Osteoblast (primary cell): ENCODE measurements at regions not wholly inside any gene's neighbourhood (a gene's known extent, or its start where the extent isn't known, plus 50 kb on each side); places are given as distances from the start of the nearest gene placed in this dataset.

Experiments used
- DNase-seq: peaks from one replicate; pipeline ENCODE4 v3.0.0; 2011; ENCODE audit warnings: low spot score, mixed read lengths; ENCODE audit not compliant: insufficient read length; ENCODE audit errors: missing footprints
- H2AFZ ChIP-seq: 2 replicates; pipeline ENCODE4 v1.6.0; 2011; ENCODE audit warnings: mild to moderate bottlenecking, low read length
- H3K27ac ChIP-seq: 2 replicates; pipeline ENCODE4 v1.5.1; 2011; ENCODE audit warnings: mild to moderate bottlenecking, low read depth, low read length, moderate library complexity
- H3K27me3 ChIP-seq: 2 replicates; pipeline ENCODE4 v1.6.0; 2012; ENCODE audit warnings: mild to moderate bottlenecking, control low read depth, inconsistent platforms, low read length, moderate library complexity; ENCODE audit not compliant: insufficient read depth
- H3K36me3 ChIP-seq: 2 replicates; pipeline ENCODE4 v1.5.1; 2011; ENCODE audit warnings: mild to moderate bottlenecking, low read length, control low read depth, moderate library complexity; ENCODE audit not compliant: insufficient read depth
- H3K4me1 ChIP-seq: 2 replicates; pipeline ENCODE4 v1.5.1; 2011; ENCODE audit warnings: mild to moderate bottlenecking, low read length, control low read depth, moderate library complexity; ENCODE audit not compliant: insufficient read depth
- H3K4me2 ChIP-seq: 2 replicates; pipeline ENCODE4 v1.6.0; 2011; ENCODE audit warnings: mild to moderate bottlenecking, low read length; ENCODE audit not compliant: insufficient read depth
- H3K4me3 ChIP-seq: fragments of 200-600 bp; sonication (generic); 3 replicates; pipeline ENCODE4 v1.5.1; 2012; ENCODE audit warnings: mild to moderate bottlenecking, low read length, inconsistent platforms; ENCODE audit not compliant: insufficient read depth
- H3K79me2 ChIP-seq: 2 replicates; pipeline ENCODE4 v1.6.0; 2012; ENCODE audit warnings: mild to moderate bottlenecking, low read length, control low read depth, inconsistent platforms; ENCODE audit not compliant: insufficient read depth
- H3K9me3 ChIP-seq: 2 replicates; pipeline ENCODE4 v1.5.1; 2011; ENCODE audit warnings: low read depth, low read length, control low read depth
- H4K20me1 ChIP-seq: 2 replicates; pipeline ENCODE4 v1.6.0; 2012; ENCODE audit warnings: mild to moderate bottlenecking, low read length, control low read depth; ENCODE audit not compliant: insufficient read depth
- TF ChIP-seq, protein P1 (sequence below): IDR thresholded peaks from 2 replicates; pipeline ENCODE4 v1.5.1; 2011; ENCODE audit warnings: mild to moderate bottlenecking, low read depth, low read length, moderate library complexity; ENCODE audit errors: extremely low read depth

DNA sequence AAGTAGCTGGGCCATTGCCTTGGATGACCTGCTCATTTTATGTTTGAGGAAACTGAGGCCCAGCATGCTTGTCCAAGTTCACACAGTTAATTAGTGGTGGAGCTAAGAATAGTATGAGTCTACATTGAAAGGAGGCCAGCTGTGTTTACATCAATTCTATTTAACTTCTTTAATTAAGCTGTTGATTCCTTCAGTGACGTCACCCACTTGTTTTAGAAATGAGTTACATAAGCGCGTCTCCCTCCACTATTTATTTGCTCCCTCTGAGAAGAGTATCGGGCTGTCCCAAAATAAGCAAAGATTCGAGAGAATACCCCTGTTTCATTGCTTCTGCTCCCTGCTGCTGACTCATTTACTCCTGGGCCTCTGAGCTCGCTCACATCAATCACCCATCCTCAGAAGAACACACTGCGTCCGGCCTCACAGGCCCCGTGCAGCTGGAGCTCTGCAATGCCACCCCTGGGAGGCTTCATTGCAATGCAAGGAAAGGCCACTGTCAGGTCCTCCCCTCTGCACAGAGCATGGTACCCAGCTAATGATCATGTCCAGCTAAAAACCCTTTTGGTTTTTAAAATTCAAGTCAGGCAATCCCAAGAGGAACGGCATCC lies 74.8 kb upstream of the BMP2 start:
- Histone ChIP-seq H2AFZ (no peak overlapping the region), H3K27me3 (no peaks in the 10 kb centered on the region), H3K4me1 (no peaks in the 10 kb centered on the region), H3K4me3 (no peak overlapping the region), H3K4me2 (no peak overlapping the region), H3K27ac (no peak overlapping the region), H4K20me1 (no peaks in the 10 kb centered on the region), H3K79me2 (no peaks in the 10 kb centered on the region), H3K36me3 (no peaks in the 10 kb centered on the region), H3K9me3 (no peaks in the 10 kb centered on the region)
- DNase-seq = no peak
- TF ChIP-seq, protein P1, sequence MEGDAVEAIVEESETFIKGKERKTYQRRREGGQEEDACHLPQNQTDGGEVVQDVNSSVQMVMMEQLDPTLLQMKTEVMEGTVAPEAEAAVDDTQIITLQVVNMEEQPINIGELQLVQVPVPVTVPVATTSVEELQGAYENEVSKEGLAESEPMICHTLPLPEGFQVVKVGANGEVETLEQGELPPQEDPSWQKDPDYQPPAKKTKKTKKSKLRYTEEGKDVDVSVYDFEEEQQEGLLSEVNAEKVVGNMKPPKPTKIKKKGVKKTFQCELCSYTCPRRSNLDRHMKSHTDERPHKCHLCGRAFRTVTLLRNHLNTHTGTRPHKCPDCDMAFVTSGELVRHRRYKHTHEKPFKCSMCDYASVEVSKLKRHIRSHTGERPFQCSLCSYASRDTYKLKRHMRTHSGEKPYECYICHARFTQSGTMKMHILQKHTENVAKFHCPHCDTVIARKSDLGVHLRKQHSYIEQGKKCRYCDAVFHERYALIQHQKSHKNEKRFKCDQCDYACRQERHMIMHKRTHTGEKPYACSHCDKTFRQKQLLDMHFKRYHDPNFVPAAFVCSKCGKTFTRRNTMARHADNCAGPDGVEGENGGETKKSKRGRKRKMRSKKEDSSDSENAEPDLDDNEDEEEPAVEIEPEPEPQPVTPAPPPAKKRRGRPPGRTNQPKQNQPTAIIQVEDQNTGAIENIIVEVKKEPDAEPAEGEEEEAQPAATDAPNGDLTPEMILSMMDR = no peak

DNA sequence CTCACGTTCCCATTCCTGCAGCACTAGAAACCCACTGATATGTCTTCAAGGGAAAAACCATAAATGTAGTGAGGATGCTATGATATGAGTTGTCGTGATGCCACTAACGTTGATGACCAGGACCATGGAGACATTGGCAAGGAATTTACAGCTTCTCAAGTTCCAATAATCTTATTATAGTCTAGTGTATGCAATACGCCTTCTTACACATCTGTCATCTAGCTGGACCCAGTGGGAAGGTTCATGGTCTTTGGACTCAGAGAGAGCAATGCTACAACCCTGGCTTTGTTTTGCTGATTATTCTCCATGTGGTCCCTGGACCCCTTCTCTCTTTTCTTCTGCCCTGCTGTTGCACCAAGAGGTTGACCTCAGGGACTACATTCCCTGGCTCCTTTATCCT lies 76.0 kb upstream of the BMP2 start:
- Histone ChIP-seq H3K4me1 (no peaks in the 10 kb centered on the region), H3K27ac (no peak overlapping the region), H3K4me3 (no peak overlapping the region), H3K4me2 (no peak overlapping the region), H3K9me3 (no peaks in the 10 kb centered on the region), H3K36me3 (no peaks in the 10 kb centered on the region), H3K79me2 (no peaks in the 10 kb centered on the region), H3K27me3 (no peaks in the 10 kb centered on the region), H2AFZ (no peak overlapping the region), H4K20me1 (no peaks in the 10 kb centered on the region)
- DNase-seq = no peak
- TF ChIP-seq, protein P1 = no peak

DNA sequence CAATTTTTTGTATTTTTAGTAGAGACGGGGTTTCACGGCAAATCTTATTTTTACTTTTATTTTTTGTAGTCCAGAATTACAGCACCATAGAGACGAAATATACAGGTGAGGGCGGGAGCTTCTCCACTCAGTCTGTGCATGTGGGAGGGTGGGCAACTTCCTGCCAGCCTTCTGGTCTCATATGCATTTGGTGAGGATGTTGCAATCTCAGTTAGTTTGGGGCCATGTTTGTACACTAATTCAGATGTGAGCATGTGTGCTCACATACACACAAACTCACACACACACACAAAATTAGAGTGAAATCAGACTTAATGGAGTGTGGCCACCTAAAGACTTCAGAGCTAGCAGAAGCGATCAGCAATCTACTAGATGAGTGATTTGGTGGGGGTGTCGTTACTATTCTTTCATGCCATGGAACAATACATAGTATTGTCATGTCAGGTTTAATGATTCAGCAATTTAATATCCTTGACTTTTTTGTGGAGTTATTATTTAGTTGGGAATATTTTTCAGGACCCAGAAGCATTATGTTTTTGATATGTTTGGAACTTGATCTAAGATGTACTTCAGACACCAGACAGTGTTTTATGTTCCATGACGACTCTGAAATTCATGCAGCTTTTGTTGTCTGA lies 78.0 kb upstream of the BMP2 start:
- Histone ChIP-seq H3K4me3 (no peak overlapping the region), H3K4me2 (no peak overlapping the region), H3K27ac (no peak overlapping the region), H3K4me1 (no peaks in the 10 kb centered on the region), H3K79me2 (no peaks in the 10 kb centered on the region), H4K20me1 (no peaks in the 10 kb centered on the region), H2AFZ (no peak overlapping the region), H3K36me3 (no peaks in the 10 kb centered on the region), H3K27me3 (no peaks in the 10 kb centered on the region), H3K9me3 (no peaks in the 10 kb centered on the region)
- TF ChIP-seq, protein P1 = no peak
- DNase-seq = no peak

DNA sequence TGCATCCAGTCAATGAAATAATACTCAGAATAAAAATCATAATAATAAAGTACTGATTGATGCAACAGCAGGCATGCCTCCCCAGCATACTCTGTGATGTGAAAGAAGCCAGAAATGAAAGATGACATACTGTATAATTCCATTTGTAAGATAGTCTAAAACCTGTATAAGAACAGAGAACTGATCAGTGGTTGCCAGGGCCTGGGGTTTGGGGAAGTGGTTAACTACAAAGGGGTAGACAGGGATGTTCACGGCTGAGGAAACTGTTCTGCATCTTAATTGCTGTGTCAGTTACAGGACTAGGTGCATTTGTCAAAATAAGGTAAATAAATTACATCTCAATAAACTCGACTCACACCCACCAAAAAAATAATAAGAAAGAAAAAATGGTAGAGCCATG lies 81.3 kb upstream of the BMP2 start:
- H3K27ac ChIP-seq = no peak overlapping the region
- no peaks in the 10 kb centered on the region for H3K27me3 ChIP-seq
- no peaks in the 10 kb centered on the region for H4K20me1 ChIP-seq
- no peaks in the 10 kb centered on the region for H3K36me3 ChIP-seq
- no peak overlapping the region for H3K4me3 ChIP-seq
- H3K79me2 ChIP-seq = no peaks in the 10 kb centered on the region
- no peak overlapping the region for H2AFZ ChIP-seq
- no peak for DNase-seq
- no peak overlapping the region for H3K4me2 ChIP-seq
- TF ChIP-seq, protein P1 = no peak
- H3K4me1 ChIP-seq = no peaks in the 10 kb centered on the region
- no peaks in the 10 kb centered on the region for H3K9me3 ChIP-seq
